ENCODE measurements at regions not wholly inside any gene's neighbourhood (a gene's known extent, or its start where the extent isn't known, plus 50 kb on each side); places are given as distances from the start of the nearest gene placed in this dataset.

- TF ChIP-seq, protein P1, sequence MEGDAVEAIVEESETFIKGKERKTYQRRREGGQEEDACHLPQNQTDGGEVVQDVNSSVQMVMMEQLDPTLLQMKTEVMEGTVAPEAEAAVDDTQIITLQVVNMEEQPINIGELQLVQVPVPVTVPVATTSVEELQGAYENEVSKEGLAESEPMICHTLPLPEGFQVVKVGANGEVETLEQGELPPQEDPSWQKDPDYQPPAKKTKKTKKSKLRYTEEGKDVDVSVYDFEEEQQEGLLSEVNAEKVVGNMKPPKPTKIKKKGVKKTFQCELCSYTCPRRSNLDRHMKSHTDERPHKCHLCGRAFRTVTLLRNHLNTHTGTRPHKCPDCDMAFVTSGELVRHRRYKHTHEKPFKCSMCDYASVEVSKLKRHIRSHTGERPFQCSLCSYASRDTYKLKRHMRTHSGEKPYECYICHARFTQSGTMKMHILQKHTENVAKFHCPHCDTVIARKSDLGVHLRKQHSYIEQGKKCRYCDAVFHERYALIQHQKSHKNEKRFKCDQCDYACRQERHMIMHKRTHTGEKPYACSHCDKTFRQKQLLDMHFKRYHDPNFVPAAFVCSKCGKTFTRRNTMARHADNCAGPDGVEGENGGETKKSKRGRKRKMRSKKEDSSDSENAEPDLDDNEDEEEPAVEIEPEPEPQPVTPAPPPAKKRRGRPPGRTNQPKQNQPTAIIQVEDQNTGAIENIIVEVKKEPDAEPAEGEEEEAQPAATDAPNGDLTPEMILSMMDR (IDR thresholded peaks at IDR 0.05; ENCODE audit: low read length): no peak
- no peak for TF ChIP-seq EZH2 (IDR thresholded peaks at IDR 0.05; ENCODE audit: borderline replicate concordance, low read length)
- Histone ChIP-seq H3K27me3 (ENCODE audit: insufficient read depth, low read length) (no peaks in the 10 kb centered on the region), H3K36me3 (ENCODE audit: insufficient read depth, low read length) (no peaks in the 10 kb centered on the region), H2AFZ (ENCODE audit: low read length) (no peak overlapping the region), H3K4me1 (ENCODE audit: insufficient read depth, low read length, severe bottlenecking) (no peaks in the 10 kb centered on the region), H3K9ac (ENCODE audit: low read length) (no peak overlapping the region), H3K9me2 (ENCODE audit: low read depth, low read length) (no peaks in the 10 kb centered on the region), H3K4me3 (ENCODE audit: low read depth, low read length, poor library complexity, severe bottlenecking) (no peak overlapping the region), H3K4me2 (ENCODE audit: low read length) (no peak overlapping the region), H3F3A (ENCODE audit: insufficient read depth, low read length) (no peaks in the 10 kb centered on the region), H3K27ac (ENCODE audit: low read depth, low read length, poor library complexity, severe bottlenecking) (no peak overlapping the region), H3K9me3 (ENCODE audit: low read length) (no peaks in the 10 kb centered on the region), H4K20me1 (ENCODE audit: insufficient read depth, low read length) (no peaks in the 10 kb centered on the region), H3K79me2 (ENCODE audit: insufficient read depth, low read length) (no peaks in the 10 kb centered on the region)
These were observed 344.5 kb upstream of the RASGEF1B start for GRCh38 chr4:81816031-81816761.

GRCh38 chr4:81814987-81815541 is 343.4 kb upstream of the RASGEF1B start:
- no peaks in the 10 kb centered on the region for H3K27me3 ChIP-seq (ENCODE audit: insufficient read depth, low read length)
- H3K4me1 ChIP-seq (ENCODE audit: insufficient read depth, low read length, severe bottlenecking): no peaks in the 10 kb centered on the region
- no peaks in the 10 kb centered on the region for H4K20me1 ChIP-seq (ENCODE audit: insufficient read depth, low read length)
- TF ChIP-seq, protein P1 (IDR thresholded peaks at IDR 0.05; ENCODE audit: low read length): no peak
- TF ChIP-seq EZH2 (IDR thresholded peaks at IDR 0.05; ENCODE audit: borderline replicate concordance, low read length): no peak
- H3K4me2 ChIP-seq (ENCODE audit: low read length): no peak overlapping the region
- no peak overlapping the region for H3K9ac ChIP-seq (ENCODE audit: low read length)
- no peak overlapping the region for H3K4me3 ChIP-seq (ENCODE audit: low read depth, low read length, poor library complexity, severe bottlenecking)
- no peak overlapping the region for H3K27ac ChIP-seq (ENCODE audit: low read depth, low read length, poor library complexity, severe bottlenecking)
- no peaks in the 10 kb centered on the region for H3K79me2 ChIP-seq (ENCODE audit: insufficient read depth, low read length)
- H3K36me3 ChIP-seq (ENCODE audit: insufficient read depth, low read length): no peaks in the 10 kb centered on the region
- H2AFZ ChIP-seq (ENCODE audit: low read length): no peak overlapping the region
- H3K9me2 ChIP-seq (ENCODE audit: low read depth, low read length): no peaks in the 10 kb centered on the region
- H3K9me3 ChIP-seq (ENCODE audit: low read length): no peaks in the 10 kb centered on the region
- H3F3A ChIP-seq (ENCODE audit: insufficient read depth, low read length): no peaks in the 10 kb centered on the region

GRCh38 chr4:81811562-81812293 is 340.0 kb upstream of the RASGEF1B start:
- H3K4me3 ChIP-seq (ENCODE audit: low read depth, low read length, poor library complexity, severe bottlenecking): no peak overlapping the region
- no peak overlapping the region for H2AFZ ChIP-seq (ENCODE audit: low read length)

More at GRCh38 chr4:81811562-81812293, 340.0 kb upstream of the RASGEF1B start:
- no peaks in the 10 kb centered on the region for H3K36me3 ChIP-seq (ENCODE audit: insufficient read depth, low read length)
- no peaks in the 10 kb centered on the region for H3K9me2 ChIP-seq (ENCODE audit: low read depth, low read length)
- no peak for TF ChIP-seq EZH2 (IDR thresholded peaks at IDR 0.05; ENCODE audit: borderline replicate concordance, low read length)
- TF ChIP-seq, protein P1 (IDR thresholded peaks at IDR 0.05; ENCODE audit: low read length): no peak
- H3K9me3 ChIP-seq (ENCODE audit: low read length): no peaks in the 10 kb centered on the region
- no peaks in the 10 kb centered on the region for H3F3A ChIP-seq (ENCODE audit: insufficient read depth, low read length)
- H3K4me1 ChIP-seq (ENCODE audit: insufficient read depth, low read length, severe bottlenecking): no peaks in the 10 kb centered on the region
- H3K27me3 ChIP-seq (ENCODE audit: insufficient read depth, low read length): no peaks in the 10 kb centered on the region
- H3K27ac ChIP-seq (ENCODE audit: low read depth, low read length, poor library complexity, severe bottlenecking): no peak overlapping the region
- no peaks in the 10 kb centered on the region for H4K20me1 ChIP-seq (ENCODE audit: insufficient read depth, low read length)
- no peaks in the 10 kb centered on the region for H3K79me2 ChIP-seq (ENCODE audit: insufficient read depth, low read length)
- H3K9ac ChIP-seq (ENCODE audit: low read length): no peak overlapping the region
- no peak overlapping the region for H3K4me2 ChIP-seq (ENCODE audit: low read length)

All from OCI-LY1 (cell line).